Osteoblast (primary cell): ENCODE measurements at regions not wholly inside any gene's neighbourhood (a gene's known extent, or its start where the extent isn't known, plus 50 kb on each side); places are given as distances from the start of the nearest gene placed in this dataset.

Experiments
- DNase-seq: peaks from one replicate; pipeline ENCODE4 v3.0.0; 2011; ENCODE audit warnings: low spot score, mixed read lengths; ENCODE audit not compliant: insufficient read length; ENCODE audit errors: missing footprints
- H2AFZ ChIP-seq: 2 replicates; pipeline ENCODE4 v1.6.0; 2011; ENCODE audit warnings: mild to moderate bottlenecking, low read length
- H3K27ac ChIP-seq: 2 replicates; pipeline ENCODE4 v1.5.1; 2011; ENCODE audit warnings: mild to moderate bottlenecking, low read depth, low read length, moderate library complexity
- H3K27me3 ChIP-seq: 2 replicates; pipeline ENCODE4 v1.6.0; 2012; ENCODE audit warnings: mild to moderate bottlenecking, control low read depth, inconsistent platforms, low read length, moderate library complexity; ENCODE audit not compliant: insufficient read depth
- H3K36me3 ChIP-seq: 2 replicates; pipeline ENCODE4 v1.5.1; 2011; ENCODE audit warnings: mild to moderate bottlenecking, low read length, control low read depth, moderate library complexity; ENCODE audit not compliant: insufficient read depth
- H3K4me1 ChIP-seq: 2 replicates; pipeline ENCODE4 v1.5.1; 2011; ENCODE audit warnings: mild to moderate bottlenecking, low read length, control low read depth, moderate library complexity; ENCODE audit not compliant: insufficient read depth
- H3K4me2 ChIP-seq: 2 replicates; pipeline ENCODE4 v1.6.0; 2011; ENCODE audit warnings: mild to moderate bottlenecking, low read length; ENCODE audit not compliant: insufficient read depth
- H3K4me3 ChIP-seq: fragments of 200-600 bp; sonication (generic); 3 replicates; pipeline ENCODE4 v1.5.1; 2012; ENCODE audit warnings: mild to moderate bottlenecking, low read length, inconsistent platforms; ENCODE audit not compliant: insufficient read depth
- H3K79me2 ChIP-seq: 2 replicates; pipeline ENCODE4 v1.6.0; 2012; ENCODE audit warnings: mild to moderate bottlenecking, low read length, control low read depth, inconsistent platforms; ENCODE audit not compliant: insufficient read depth
- H3K9me3 ChIP-seq: 2 replicates; pipeline ENCODE4 v1.5.1; 2011; ENCODE audit warnings: low read depth, low read length, control low read depth
- H4K20me1 ChIP-seq: 2 replicates; pipeline ENCODE4 v1.6.0; 2012; ENCODE audit warnings: mild to moderate bottlenecking, low read length, control low read depth; ENCODE audit not compliant: insufficient read depth
- TF ChIP-seq, protein P1 (sequence below): IDR thresholded peaks from 2 replicates; pipeline ENCODE4 v1.5.1; 2011; ENCODE audit warnings: mild to moderate bottlenecking, low read depth, low read length, moderate library complexity; ENCODE audit errors: extremely low read depth

GRCh38 chr1:199307496-199308264 is 668.8 kb downstream of the PTPRC start:
- Histone ChIP-seq H3K9me3 (no peaks in the 10 kb centered on the region), H3K79me2 (no peaks in the 10 kb centered on the region), H3K36me3 (no peaks in the 10 kb centered on the region), H3K27ac (no peak overlapping the region), H4K20me1 (no peaks in the 10 kb centered on the region), H2AFZ (no peak overlapping the region), H3K27me3 (no peaks in the 10 kb centered on the region), H3K4me3 (no peak overlapping the region), H3K4me1 (peaks cover 1% of the 10 kb centered on the region), H3K4me2 (no peak overlapping the region)
- TF ChIP-seq, protein P1, sequence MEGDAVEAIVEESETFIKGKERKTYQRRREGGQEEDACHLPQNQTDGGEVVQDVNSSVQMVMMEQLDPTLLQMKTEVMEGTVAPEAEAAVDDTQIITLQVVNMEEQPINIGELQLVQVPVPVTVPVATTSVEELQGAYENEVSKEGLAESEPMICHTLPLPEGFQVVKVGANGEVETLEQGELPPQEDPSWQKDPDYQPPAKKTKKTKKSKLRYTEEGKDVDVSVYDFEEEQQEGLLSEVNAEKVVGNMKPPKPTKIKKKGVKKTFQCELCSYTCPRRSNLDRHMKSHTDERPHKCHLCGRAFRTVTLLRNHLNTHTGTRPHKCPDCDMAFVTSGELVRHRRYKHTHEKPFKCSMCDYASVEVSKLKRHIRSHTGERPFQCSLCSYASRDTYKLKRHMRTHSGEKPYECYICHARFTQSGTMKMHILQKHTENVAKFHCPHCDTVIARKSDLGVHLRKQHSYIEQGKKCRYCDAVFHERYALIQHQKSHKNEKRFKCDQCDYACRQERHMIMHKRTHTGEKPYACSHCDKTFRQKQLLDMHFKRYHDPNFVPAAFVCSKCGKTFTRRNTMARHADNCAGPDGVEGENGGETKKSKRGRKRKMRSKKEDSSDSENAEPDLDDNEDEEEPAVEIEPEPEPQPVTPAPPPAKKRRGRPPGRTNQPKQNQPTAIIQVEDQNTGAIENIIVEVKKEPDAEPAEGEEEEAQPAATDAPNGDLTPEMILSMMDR: no peak
- no peak for DNase-seq

GRCh38 chr1:199308349-199308846 is 669.6 kb downstream of the PTPRC start:
- no peaks in the 10 kb centered on the region for H3K9me3 ChIP-seq
- DNase-seq: no peak
- H3K4me3 ChIP-seq: no peak overlapping the region
- H3K79me2 ChIP-seq: no peaks in the 10 kb centered on the region
- no peak overlapping the region for H3K4me2 ChIP-seq
- no peaks in the 10 kb centered on the region for H3K4me1 ChIP-seq
- H2AFZ ChIP-seq: no peak overlapping the region
- H3K27me3 ChIP-seq: no peaks in the 10 kb centered on the region
- no peaks in the 10 kb centered on the region for H4K20me1 ChIP-seq
- H3K27ac ChIP-seq: no peak overlapping the region
- TF ChIP-seq, protein P1: no peak
- H3K36me3 ChIP-seq: no peaks in the 10 kb centered on the region

- TF ChIP-seq, protein P1: no peak
- H3K9me3 ChIP-seq: no peaks in the 10 kb centered on the region
- no peaks in the 10 kb centered on the region for H3K36me3 ChIP-seq
- H3K27me3 ChIP-seq: no peaks in the 10 kb centered on the region
- H3K4me2 ChIP-seq: no peak overlapping the region
- H3K4me1 ChIP-seq: no peaks in the 10 kb centered on the region
- no peak overlapping the region for H2AFZ ChIP-seq
- no peaks in the 10 kb centered on the region for H3K79me2 ChIP-seq
- no peak for DNase-seq
- no peak overlapping the region for H3K27ac ChIP-seq
- no peaks in the 10 kb centered on the region for H4K20me1 ChIP-seq
- no peak overlapping the region for H3K4me3 ChIP-seq
Measured at GRCh38 chr1:199310708-199311107, 671.9 kb downstream of the PTPRC start.

GRCh38 chr1:199311478-199312262 is 672.8 kb downstream of the PTPRC start:
- Histone ChIP-seq H3K36me3 (no peaks in the 10 kb centered on the region), H3K27me3 (no peaks in the 10 kb centered on the region), H4K20me1 (no peaks in the 10 kb centered on the region), H3K4me2 (no peak overlapping the region), H3K27ac (no peak overlapping the region), H2AFZ (peak overlapping the region; percentile 25), H3K9me3 (no peaks in the 10 kb centered on the region), H3K4me3 (no peak overlapping the region), H3K79me2 (no peaks in the 10 kb centered on the region), H3K4me1 (no peaks in the 10 kb centered on the region)
- no peak for DNase-seq
- TF ChIP-seq, protein P1: no peak
